CD14-positive monocyte (primary cell): ENCODE measurements at regions not wholly inside any gene's neighbourhood (a gene's known extent, or its start where the extent isn't known, plus 50 kb on each side); places are given as distances from the start of the nearest gene placed in this dataset.

Source experiments
- DNase-seq, 3 donors: peaks; one replicate each; pipeline ENCODE4 v3.0.0-alpha.2; 2011 to 2022
- H2AFZ ChIP-seq: 2 replicates; pipeline ENCODE4 v1.6.0; 2012; ENCODE audit warnings: mild to moderate bottlenecking, low read depth, low read length, inconsistent platforms; ENCODE audit not compliant: insufficient read depth, poor library complexity, severe bottlenecking
- H3K27ac ChIP-seq, 2 donors: 1 replicate in 1 of 2; 2 replicates in 1 of 2; pipeline ENCODE4 v1.5.1; 2012 to 2013; ENCODE audit warnings: low read length in 2 of 2, control low read depth in 1 of 2, inconsistent platforms in 1 of 2, low read depth in 1 of 2, mild to moderate bottlenecking in 1 of 2
- H3K27me3 ChIP-seq, 2 donors: one replicate each; pipeline versions ENCODE4 v1.6.0 to v1.6.1; 2011 to 2013; ENCODE audit warnings: low read length in 2 of 2; ENCODE audit not compliant: control insufficient read depth in 2 of 2, insufficient read depth in 2 of 2
- H3K36me3 ChIP-seq, 2 donors: replicated peaks in 1 of 2; 1 replicate in 1 of 2; 2 replicates in 1 of 2; pipeline versions ENCODE4 v1.5.1 to v1.6.1; 2012 to 2013; ENCODE audit warnings: low read length in 2 of 2, control low read depth in 1 of 2, inconsistent platforms in 1 of 2, mild to moderate bottlenecking in 1 of 2; ENCODE audit not compliant: insufficient read depth in 2 of 2, control insufficient read depth in 1 of 2
- H3K4me1 ChIP-seq, 2 donors: 1 replicate in 1 of 2; 2 replicates in 1 of 2; pipeline versions ENCODE4 v1.5.1 to v1.6.1; 2012 to 2013; ENCODE audit warnings: low read length in 2 of 2, control low read depth in 1 of 2, inconsistent platforms in 1 of 2, mild to moderate bottlenecking in 1 of 2, moderate library complexity in 1 of 2; ENCODE audit not compliant: insufficient read depth in 2 of 2, control insufficient read depth in 1 of 2
- H3K4me2 ChIP-seq: replicated peaks from 2 replicates; pipeline ENCODE3; 2012; ENCODE audit warnings: low read length, moderate library complexity, mild to moderate bottlenecking; ENCODE audit not compliant: poor library complexity, severe bottlenecking; ENCODE audit errors: extremely low read depth
- H3K4me3 ChIP-seq, 3 experiments: fragments of 200-600 bp in 1 of 3; sonication (generic) in 1 of 3; replicated peaks in 1 of 3; 1 replicate in 2 of 3; 2 replicates in 1 of 3; pipeline ENCODE4 v1.5.1; 2011 to 2013; ENCODE audit warnings: low read length in 3 of 3, mild to moderate bottlenecking in 3 of 3, control low read depth in 2 of 3, low read depth in 2 of 3, inconsistent platforms in 1 of 3, moderate library complexity in 1 of 3
- H3K79me2 ChIP-seq: 2 replicates; pipeline ENCODE4 v1.6.0; 2012; ENCODE audit warnings: mild to moderate bottlenecking, control low read depth, inconsistent platforms, low read length, moderate library complexity; ENCODE audit not compliant: insufficient read depth
- H3K9ac ChIP-seq: 2 replicates; pipeline ENCODE4 v1.6.0; 2017; ENCODE audit warnings: low read length, mild to moderate bottlenecking; ENCODE audit not compliant: insufficient read depth, poor library complexity, severe bottlenecking
- H3K9me3 ChIP-seq, 2 donors: replicated peaks in 1 of 2; 1 replicate in 1 of 2; 2 replicates in 1 of 2; pipeline versions ENCODE4 v1.5.1 to v1.6.1; 2012 to 2013; ENCODE audit warnings: low read length in 2 of 2, control low read depth in 1 of 2; ENCODE audit not compliant: control insufficient read depth in 1 of 2, insufficient read depth in 1 of 2
- H4K20me1 ChIP-seq: 2 replicates; pipeline ENCODE4 v1.6.0; 2012; ENCODE audit warnings: mild to moderate bottlenecking, low read length, control low read depth, moderate library complexity; ENCODE audit not compliant: insufficient read depth
- H3K27ac Mint-ChIP-seq, 7 donors: one replicate each; pipeline ENCODE4 v1.8.0; 2020; ENCODE audit warnings: mild to moderate bottlenecking in 7 of 7, mixed read lengths in 7 of 7, moderate library complexity in 6 of 7, inconsistent platforms in 2 of 7
- H3K27me3 Mint-ChIP-seq, 3 donors: one replicate each; pipeline ENCODE4 v1.8.0; 2021 to 2022; ENCODE audit warnings: low read depth in 3 of 3, mild to moderate bottlenecking in 3 of 3, mixed read lengths in 3 of 3, moderate library complexity in 3 of 3, inconsistent platforms in 1 of 3
- H3K36me3 Mint-ChIP-seq, 2 donors: one replicate each; pipeline ENCODE4 v1.8.0; 2020; ENCODE audit warnings: mixed read lengths in 2 of 2, inconsistent platforms in 1 of 2, mild to moderate bottlenecking in 1 of 2
- H3K4me1 Mint-ChIP-seq: one replicate; pipeline ENCODE4 v1.8.0; 2020; ENCODE audit warnings: mild to moderate bottlenecking, mixed read lengths
- H3K4me3 Mint-ChIP-seq, 2 donors: one replicate each; pipeline ENCODE4 v1.8.0; 2020; ENCODE audit warnings: mild to moderate bottlenecking in 2 of 2, mixed read lengths in 2 of 2, moderate library complexity in 1 of 2
- H3K9me3 Mint-ChIP-seq, 7 donors: one replicate each; pipeline ENCODE4 v1.8.0; 2020 to 2022; ENCODE audit warnings: mixed read lengths in 7 of 7, mild to moderate bottlenecking in 6 of 7, moderate library complexity in 6 of 7, inconsistent platforms in 2 of 7
- CTCF ChIP-seq: fragments of 200-600 bp; IDR thresholded peaks from one replicate; pipeline ENCODE4 v1.8.0; 2022; ENCODE audit warnings: antibody characterized with exemption, mild to moderate bottlenecking
- WGBS: methylation state at CpG from one replicate; pipeline ENCODE4 v1.1.5; 2013; ENCODE audit warnings: missing lambda C conversion rate; ENCODE audit not compliant: insufficient coverage; 5-methylcytosine and 5-hydroxymethylcytosine counted together
- intact Hi-C, 2 donors: fragments of 100-400 bp; cut with micrococcal nuclease; formaldehyde crosslinking; loops; one replicate each; pipeline versions ENCODE4 v1.15.0 to v1.15.1; 2023

GRCh38 chr15:81056304-81056703 lies 55.6 kb downstream of the TLNRD1 start:
- DNase-seq = peak; percentile 12 to 35 (median 17)

GRCh38 chr15:81060470-81060869 lies 59.7 kb downstream of the TLNRD1 start:
- Histone ChIP-seq H3K79me2 (no peaks in the 10 kb centered on the region), H3K27me3 (no peaks in the 10 kb centered on the region), H3K4me1 (peaks cover 14 to 19% of the 10 kb centered on the region in 2 donors), H3K4me2 (no peak overlapping the region), H4K20me1 (no peaks in the 10 kb centered on the region), H3K36me3 (no peaks in the 10 kb centered on the region), H3K4me3 (no peak overlapping the region), H3K9ac (no peak overlapping the region), H2AFZ (no peak overlapping the region), H3K27ac (no peak overlapping the region), H3K9me3 (no peaks in the 10 kb centered on the region)
- no peaks in the 10 kb centered on the region for H3K9me3 Mint-ChIP-seq
- no peak for TF ChIP-seq CTCF
- H3K27me3 Mint-ChIP-seq = peaks cover 0 to 6% (median 0%) of the 10 kb centered on the region in 3 donors
- H3K36me3 Mint-ChIP-seq = no peaks in the 10 kb centered on the region
- H3K4me1 Mint-ChIP-seq = peaks cover 17% of the 10 kb centered on the region
- no peak overlapping the region for H3K4me3 Mint-ChIP-seq
- no peak overlapping the region for H3K27ac Mint-ChIP-seq
- WGBS = no CpG with 5 or more reads among the region's 2 CpGs
- DNase-seq = no peak
- intact Hi-C loops = loop anchor here in 1 of 2 donors (5.0 kb wide), 1 partner anchor 58 kb away; the partner anchor contains the start of gene TLNRD1

More at GRCh38 chr15:81056304-81056703, 55.6 kb downstream of the TLNRD1 start:
- no peak for TF ChIP-seq CTCF
- H3K4me3 ChIP-seq = no peak overlapping the region
- H3K9me3 ChIP-seq = no peaks in the 10 kb centered on the region
- H3K4me1 ChIP-seq = peaks cover 18 to 27% of the 10 kb centered on the region in 2 donors
- H3K27ac ChIP-seq = no peak overlapping the region
- Mint-ChIP-seq H3K27me3 (peaks cover 0 to 5% (median 0%) of the 10 kb centered on the region in 3 donors), H3K27ac (peak overlapping the region in 4 of 7 donors; percentile 8 to 68 (median 57)), H3K4me1 (peaks cover 26% of the 10 kb centered on the region), H3K36me3 (no peaks in the 10 kb centered on the region), H3K4me3 (peak overlapping the region in 1 of 2 donors; percentile 67), H3K9me3 (no peaks in the 10 kb centered on the region)
- no peaks in the 10 kb centered on the region for H3K36me3 ChIP-seq
- no peaks in the 10 kb centered on the region for H4K20me1 ChIP-seq
- H3K79me2 ChIP-seq = no peaks in the 10 kb centered on the region
- no CpG with 5 or more reads among the region's 1 CpG for WGBS
- H3K9ac ChIP-seq = no peak overlapping the region
- H3K27me3 ChIP-seq = no peaks in the 10 kb centered on the region
- H2AFZ ChIP-seq = no peak overlapping the region
- intact Hi-C loops = loop anchor here in 1 of 2 donors (10.0 kb wide), 1 partner anchor 52 kb away; the partner anchor contains the start of gene TLNRD1
- no peak overlapping the region for H3K4me2 ChIP-seq
